Activated B cell treated with CpG ODN at 0.5 μM for 24 hours (primary cell): ENCODE measurements at regions not wholly inside any gene's neighbourhood (a gene's known extent, or its start where the extent isn't known, plus 50 kb on each side); places are given as distances from the start of the nearest gene placed in this dataset.

Experiments used
- ATAC-seq: fragments of 200-7000 bp; cut with Tn5 transposase; one replicate; pipeline ENCODE4 v1.10.0; 2021; ENCODE audit warnings: low read depth, mild to moderate bottlenecking, moderate library complexity
- CTCF ChIA-PET: fragments of 350-600 bp; sonication (Branson Sonifier 250); formaldehyde crosslinking; loops from one replicate; lab custom pipeline; 2021; ENCODE audit warnings: antibody characterized with exemption; lab: Charles Lee
- POLR2A ChIA-PET: fragments of 350-600 bp; sonication (Branson Sonifier 250); formaldehyde crosslinking; loops from one replicate; lab custom pipeline; 2021; ENCODE audit warnings: antibody characterized with exemption; lab: Charles Lee
- DNase-seq: peaks from one replicate; pipeline ENCODE4 v3.0.0; 2022
- H3K27ac Mint-ChIP-seq: one replicate; pipeline ENCODE4 v1.8.0; 2020; ENCODE audit warnings: mixed read lengths
- H3K27me3 Mint-ChIP-seq: one replicate; pipeline ENCODE4 v1.8.0; 2021; ENCODE audit warnings: mixed read lengths
- H3K36me3 Mint-ChIP-seq: one replicate; pipeline ENCODE4 v1.8.0; 2021; ENCODE audit warnings: low read depth, mixed read lengths
- H3K4me1 Mint-ChIP-seq: one replicate; pipeline ENCODE4 v1.8.0; 2021; ENCODE audit warnings: mixed read lengths
- H3K4me3 Mint-ChIP-seq: one replicate; pipeline ENCODE4 v1.8.0; 2020; ENCODE audit warnings: mild to moderate bottlenecking, mixed read lengths
- H3K9me3 Mint-ChIP-seq: one replicate; pipeline ENCODE4 v1.8.0; 2020; ENCODE audit warnings: mixed read lengths
- intact Hi-C: fragments of 100-400 bp; cut with micrococcal nuclease; formaldehyde crosslinking; loops from one replicate; pipeline ENCODE4 v1.15.1; 2024
- TF ChIP-seq, protein P1 (sequence below): fragments of 200-600 bp; IDR thresholded peaks from one replicate; pipeline ENCODE4 v1.8.0; 2022; ENCODE audit warnings: antibody characterized with exemption, mild to moderate bottlenecking

GRCh38 chr4:43130228-43131021, 237.9 kb downstream of the GRXCR1 start:
- ChIA-PET POLR2A (no interaction called here), CTCF (interaction anchor here (0.7 to 1.5 kb wide), 3 partner anchors 15 to 1498 kb away, joined by 3 read pairs; no protein-coding TSS in a partner anchor)
- Mint-ChIP-seq H3K9me3 (no peaks in the 10 kb centered on the region), H3K36me3 (no peaks in the 10 kb centered on the region), H3K27me3 (no peaks in the 10 kb centered on the region), H3K4me1 (peaks cover 1% of the 10 kb centered on the region), H3K27ac (no peak overlapping the region), H3K4me3 (no peak overlapping the region)
- TF ChIP-seq, protein P1, sequence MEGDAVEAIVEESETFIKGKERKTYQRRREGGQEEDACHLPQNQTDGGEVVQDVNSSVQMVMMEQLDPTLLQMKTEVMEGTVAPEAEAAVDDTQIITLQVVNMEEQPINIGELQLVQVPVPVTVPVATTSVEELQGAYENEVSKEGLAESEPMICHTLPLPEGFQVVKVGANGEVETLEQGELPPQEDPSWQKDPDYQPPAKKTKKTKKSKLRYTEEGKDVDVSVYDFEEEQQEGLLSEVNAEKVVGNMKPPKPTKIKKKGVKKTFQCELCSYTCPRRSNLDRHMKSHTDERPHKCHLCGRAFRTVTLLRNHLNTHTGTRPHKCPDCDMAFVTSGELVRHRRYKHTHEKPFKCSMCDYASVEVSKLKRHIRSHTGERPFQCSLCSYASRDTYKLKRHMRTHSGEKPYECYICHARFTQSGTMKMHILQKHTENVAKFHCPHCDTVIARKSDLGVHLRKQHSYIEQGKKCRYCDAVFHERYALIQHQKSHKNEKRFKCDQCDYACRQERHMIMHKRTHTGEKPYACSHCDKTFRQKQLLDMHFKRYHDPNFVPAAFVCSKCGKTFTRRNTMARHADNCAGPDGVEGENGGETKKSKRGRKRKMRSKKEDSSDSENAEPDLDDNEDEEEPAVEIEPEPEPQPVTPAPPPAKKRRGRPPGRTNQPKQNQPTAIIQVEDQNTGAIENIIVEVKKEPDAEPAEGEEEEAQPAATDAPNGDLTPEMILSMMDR, result no peak
- ATAC-seq, result no peak
- no peak for DNase-seq
- intact Hi-C loops, result loop anchor here (5.0 kb wide), 1 partner anchor 1297 kb away; no protein-coding TSS in a partner anchor

- TF ChIP-seq, protein P1, result peak; percentile 70
- DNase-seq, result no peak
- POLR2A ChIA-PET, result no interaction called here
- no peaks in the 10 kb centered on the region for H3K36me3 Mint-ChIP-seq
- intact Hi-C loops, result loop anchor here (1.0 to 5.0 kb wide), 3 partner anchors 1295 to 1497 kb away; no protein-coding TSS in a partner anchor
- H3K27me3 Mint-ChIP-seq, result no peaks in the 10 kb centered on the region
- H3K4me3 Mint-ChIP-seq, result no peak overlapping the region
- H3K27ac Mint-ChIP-seq, result no peak overlapping the region
- ATAC-seq, result no peak
- CTCF ChIA-PET, result interaction anchor here (0.7 to 1.8 kb wide), 7 partner anchors 17 to 1501 kb away, joined by 3 to 6 read pairs (median 4); partner anchors contain the start of gene KCTD8
- peaks cover 1% of the 10 kb centered on the region for H3K4me1 Mint-ChIP-seq
- no peaks in the 10 kb centered on the region for H3K9me3 Mint-ChIP-seq
Observed at GRCh38 chr4:43132010-43132582, 239.6 kb downstream of the GRXCR1 start.

DNA sequence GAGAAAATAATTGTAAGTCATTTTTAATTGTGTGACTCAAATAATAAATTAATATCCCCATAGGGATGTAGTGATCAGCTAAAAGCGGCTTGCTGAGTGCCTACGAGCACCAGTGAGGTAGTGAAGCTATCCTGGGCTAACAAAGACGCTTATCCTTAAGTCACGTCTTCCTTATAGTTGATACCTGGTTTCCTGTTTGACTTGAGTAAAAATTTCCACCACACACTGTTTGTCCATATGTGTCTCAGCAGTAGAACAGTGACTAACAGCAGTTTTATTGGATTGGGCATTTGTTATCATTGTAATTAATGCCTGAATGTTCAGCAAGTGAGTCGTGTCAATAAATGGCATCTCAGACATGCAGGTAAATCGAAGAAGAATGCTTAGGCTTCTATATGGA, 241.1 kb downstream of the GRXCR1 start:
- CTCF ChIA-PET, result no interaction called here
- H3K4me3 Mint-ChIP-seq, result no peak overlapping the region
- DNase-seq (no peak), ATAC-seq (no peak)
- intact Hi-C loops, result loop anchor here (2.0 to 5.0 kb wide), 2 partner anchors 1294 to 1359 kb away; no protein-coding TSS in a partner anchor
- no peaks in the 10 kb centered on the region for H3K27me3 Mint-ChIP-seq
- no peaks in the 10 kb centered on the region for H3K36me3 Mint-ChIP-seq
- POLR2A ChIA-PET, result no interaction called here
- peaks cover 2% of the 10 kb centered on the region for H3K9me3 Mint-ChIP-seq
- no peak overlapping the region for H3K27ac Mint-ChIP-seq
- TF ChIP-seq, protein P1, result no peak
- H3K4me1 Mint-ChIP-seq, result peaks cover 1% of the 10 kb centered on the region

DNA sequence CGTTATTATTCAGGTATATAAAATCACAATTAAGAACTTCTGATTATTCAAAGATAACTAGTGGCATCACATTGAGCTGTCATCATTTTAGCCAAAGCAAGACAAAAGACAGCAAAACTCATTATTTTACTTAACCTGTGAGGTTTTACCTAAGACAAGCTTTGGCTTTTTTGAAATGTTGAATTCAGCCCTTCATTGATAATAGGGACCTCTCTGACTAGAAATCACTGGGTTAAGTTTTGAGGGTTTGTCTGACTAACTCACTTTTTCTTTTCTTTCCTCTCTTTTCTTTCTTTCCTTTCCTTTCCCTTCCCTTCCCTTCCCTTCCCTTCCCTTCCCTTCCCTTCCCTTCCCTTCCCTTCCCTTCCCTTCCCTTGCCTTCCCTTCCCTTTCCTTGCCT, 244.2 kb downstream of the GRXCR1 start:
- Mint-ChIP-seq H3K27me3 (no peaks in the 10 kb centered on the region), H3K4me1 (peaks cover 1% of the 10 kb centered on the region), H3K9me3 (peaks cover 7% of the 10 kb centered on the region), H3K27ac (no peak overlapping the region), H3K4me3 (no peak overlapping the region), H3K36me3 (no peaks in the 10 kb centered on the region)
- ChIA-PET CTCF (no interaction called here), POLR2A (no interaction called here)
- TF ChIP-seq, protein P1, result no peak
- no peak for ATAC-seq
- intact Hi-C loops, result no loop called here
- DNase-seq, result no peak

GRCh38 chr4:43146198-43146597, 253.7 kb downstream of the GRXCR1 start:
- H3K36me3 Mint-ChIP-seq, result no peaks in the 10 kb centered on the region
- DNase-seq (no peak), ATAC-seq (no peak)
- no peaks in the 10 kb centered on the region for H3K4me1 Mint-ChIP-seq
- ChIA-PET POLR2A (no interaction called here), CTCF (no interaction called here)
- H3K9me3 Mint-ChIP-seq, result no peaks in the 10 kb centered on the region
- TF ChIP-seq, protein P1, result no peak
- intact Hi-C loops, result no loop called here
- no peak overlapping the region for H3K27ac Mint-ChIP-seq
- no peaks in the 10 kb centered on the region for H3K27me3 Mint-ChIP-seq
- H3K4me3 Mint-ChIP-seq, result no peak overlapping the region
